EL (cell line): ENCODE measurements at regions not wholly inside any gene's neighbourhood (a gene's known extent, or its start where the extent isn't known, plus 50 kb on each side); places are given as distances from the start of the nearest gene placed in this dataset.

ENCODE experiments used
- DNase-seq: peaks from one replicate; pipeline ENCODE4 v3.0.0-alpha.2; 2016

GRCh38 chr6:210778-211374 lies 81.4 kb upstream of the DUSP22 start:
- DNase-seq: no peak

DNA sequence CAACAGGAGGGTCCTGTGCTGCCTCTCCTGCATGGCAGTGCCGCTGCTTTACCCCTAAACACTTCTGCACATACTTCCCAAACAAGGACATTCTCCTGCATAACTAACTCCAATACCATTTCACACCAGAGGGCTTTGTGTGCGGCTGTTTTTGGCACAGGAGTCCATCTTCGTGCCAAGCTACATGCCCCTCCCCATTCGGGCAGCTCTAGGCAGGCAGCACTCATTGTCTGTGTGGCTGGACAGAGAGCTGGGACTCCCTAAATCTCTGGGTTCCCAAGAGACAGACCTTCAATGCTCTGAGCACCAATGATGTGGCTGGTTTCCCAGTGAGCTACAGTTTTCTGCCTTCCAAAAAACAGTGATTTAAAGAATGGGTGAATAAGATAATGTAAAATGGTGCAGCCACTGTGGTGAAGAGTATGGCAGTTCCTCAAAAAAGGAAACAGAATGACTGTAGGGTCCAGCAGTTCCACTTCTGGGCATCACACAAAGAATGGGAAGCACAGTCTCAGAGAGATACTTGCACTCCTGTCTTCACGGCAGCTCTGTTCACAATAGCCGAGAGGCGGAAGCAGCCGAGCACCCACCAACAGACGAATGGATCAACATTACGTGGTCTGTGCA lies 80.3 kb upstream of the DUSP22 start:
- no peak for DNase-seq

- no peak for DNase-seq
Measured at GRCh38 chr6:213284-213683, 79.0 kb upstream of the DUSP22 start.

GRCh38 chr6:214428-214827 lies 77.9 kb upstream of the DUSP22 start:
- DNase-seq: no peak

DNA sequence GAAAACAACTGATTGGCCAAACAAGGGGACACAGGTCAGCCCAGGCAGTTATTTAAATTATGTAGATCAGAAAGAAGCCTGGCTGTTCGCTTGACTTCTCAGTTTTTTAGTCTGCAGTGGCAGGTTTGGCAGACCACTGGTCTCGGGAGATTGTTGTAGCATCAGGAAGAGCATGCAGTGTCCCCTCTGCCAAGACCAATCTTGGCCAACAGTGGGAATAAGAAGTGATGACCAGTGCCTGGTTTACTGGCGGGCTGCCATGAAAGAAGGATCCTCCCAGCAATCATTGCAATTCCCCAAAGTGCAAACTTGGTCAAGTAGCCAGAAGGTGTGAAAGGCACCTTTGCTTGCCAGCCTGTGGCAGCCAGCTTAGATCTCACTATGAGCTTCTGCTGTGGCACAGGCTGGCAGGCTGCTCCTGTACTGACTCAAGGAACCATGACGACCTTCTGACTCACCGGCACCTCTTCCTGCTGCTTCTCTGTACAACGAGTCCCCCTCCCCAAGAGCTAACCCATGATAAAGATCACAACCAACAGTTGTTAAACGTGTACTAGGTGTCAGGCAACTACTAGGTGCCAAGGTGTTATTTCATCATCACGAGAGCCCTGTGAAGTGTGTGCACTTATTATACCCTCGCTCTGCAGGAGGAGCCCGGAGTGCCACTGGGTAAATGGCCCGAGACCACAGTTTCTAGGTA lies 76.8 kb upstream of the DUSP22 start:
- DNase-seq: peak; percentile 33

- DNase-seq: no peak
Measured at GRCh38 chr6:217048-217659, 75.1 kb upstream of the DUSP22 start.

DNA sequence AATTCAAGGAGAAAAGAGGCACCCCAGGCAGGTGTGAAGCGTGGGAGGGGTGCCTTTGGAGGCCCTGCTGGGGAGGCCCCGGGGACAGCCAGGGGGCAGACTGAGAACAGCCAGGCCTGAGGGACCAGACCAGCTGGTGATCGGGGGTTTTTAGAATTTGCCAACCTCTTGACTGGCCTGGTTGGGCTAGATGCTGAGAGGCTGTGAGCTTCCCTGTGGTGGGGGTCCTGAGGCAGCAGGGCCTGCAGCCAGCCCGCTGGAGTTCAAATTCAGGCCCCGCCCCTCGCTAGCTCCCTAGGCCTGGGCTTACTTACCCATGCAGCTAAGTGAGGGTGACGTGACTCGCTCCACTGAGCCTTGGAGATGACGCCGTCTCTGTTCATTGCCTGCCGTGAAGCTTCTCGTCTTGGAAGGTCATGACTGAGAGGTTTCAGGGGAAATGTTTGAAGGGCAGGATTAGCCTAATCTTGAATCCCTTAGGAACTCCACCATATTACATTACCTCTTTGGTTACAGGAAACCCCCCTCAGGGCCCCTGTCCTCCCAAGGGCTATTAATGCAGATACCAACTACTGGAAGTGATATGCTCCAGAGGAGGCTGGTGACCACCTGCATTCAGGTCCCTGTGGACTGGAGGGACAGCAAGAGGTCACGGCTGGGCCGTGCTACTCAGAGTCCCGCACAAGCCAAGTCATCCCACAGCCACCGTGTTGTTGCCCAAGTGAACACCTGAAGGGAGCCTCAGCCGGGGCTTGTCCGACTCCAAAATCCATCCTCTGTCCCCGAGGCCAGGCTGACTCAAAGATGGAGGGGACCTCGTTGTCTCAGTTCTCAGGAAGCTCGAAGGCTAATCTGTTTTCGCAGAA lies 73.9 kb upstream of the DUSP22 start:
- DNase-seq: no peak

DNA sequence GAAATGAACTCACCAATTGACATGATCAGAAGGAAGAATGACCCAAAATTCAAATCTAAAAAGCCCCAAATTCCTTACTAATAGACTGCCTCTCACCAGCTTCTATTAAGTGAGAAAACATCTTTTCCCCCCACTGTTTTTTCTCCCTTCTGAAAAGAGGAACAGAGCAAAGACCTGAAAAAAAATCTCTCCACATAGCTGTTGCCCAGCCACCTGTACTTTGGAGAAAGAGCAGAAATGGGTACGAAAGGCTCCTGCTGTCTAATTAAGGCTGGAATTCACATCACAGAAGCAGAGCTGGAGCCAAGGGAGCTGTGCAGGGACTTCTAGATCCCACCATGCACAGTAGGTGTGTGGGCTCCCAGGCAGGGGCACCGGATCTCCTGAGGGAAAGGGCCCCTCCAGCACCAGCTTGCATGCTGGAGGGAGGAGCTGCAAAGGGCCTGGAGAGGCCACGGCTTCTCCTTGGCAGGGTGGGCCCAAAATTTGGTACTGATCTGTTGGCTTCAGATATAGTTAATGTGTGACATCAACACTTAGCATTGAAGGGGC lies 73.2 kb upstream of the DUSP22 start:
- no peak for DNase-seq

DNA sequence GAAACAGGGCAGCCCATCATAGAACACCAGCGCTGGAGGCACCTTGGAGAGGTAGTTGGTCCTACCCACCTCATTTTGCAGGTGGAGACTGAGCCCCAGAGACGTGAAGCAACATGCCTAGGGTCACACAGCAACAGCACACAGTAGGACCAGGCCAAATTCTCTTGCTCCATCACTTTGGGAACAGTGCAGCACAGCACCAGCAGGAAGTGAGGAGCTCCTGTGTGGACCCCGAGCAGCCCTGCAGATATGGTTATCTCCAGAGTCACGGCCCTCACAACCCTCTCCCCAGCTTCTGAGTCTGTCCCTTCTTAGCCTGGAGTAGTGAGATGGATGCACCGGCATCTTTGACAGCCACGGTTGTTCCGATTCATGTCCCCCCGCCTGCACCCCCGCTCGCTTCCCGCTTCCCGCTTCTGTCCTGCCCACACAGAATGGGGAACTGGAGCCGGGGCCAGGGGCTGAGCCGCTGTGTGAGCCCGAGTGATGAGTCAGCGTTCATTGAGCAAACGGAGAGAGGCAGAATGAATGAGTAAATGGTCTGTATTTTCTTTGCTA lies 72.6 kb upstream of the DUSP22 start:
- DNase-seq: peak; percentile 58

GRCh38 chr6:220312-220711 lies 72.0 kb upstream of the DUSP22 start:
- DNase-seq: no peak

GRCh38 chr6:220721-221475 lies 71.4 kb upstream of the DUSP22 start:
- peak; percentile 56 for DNase-seq

DNA sequence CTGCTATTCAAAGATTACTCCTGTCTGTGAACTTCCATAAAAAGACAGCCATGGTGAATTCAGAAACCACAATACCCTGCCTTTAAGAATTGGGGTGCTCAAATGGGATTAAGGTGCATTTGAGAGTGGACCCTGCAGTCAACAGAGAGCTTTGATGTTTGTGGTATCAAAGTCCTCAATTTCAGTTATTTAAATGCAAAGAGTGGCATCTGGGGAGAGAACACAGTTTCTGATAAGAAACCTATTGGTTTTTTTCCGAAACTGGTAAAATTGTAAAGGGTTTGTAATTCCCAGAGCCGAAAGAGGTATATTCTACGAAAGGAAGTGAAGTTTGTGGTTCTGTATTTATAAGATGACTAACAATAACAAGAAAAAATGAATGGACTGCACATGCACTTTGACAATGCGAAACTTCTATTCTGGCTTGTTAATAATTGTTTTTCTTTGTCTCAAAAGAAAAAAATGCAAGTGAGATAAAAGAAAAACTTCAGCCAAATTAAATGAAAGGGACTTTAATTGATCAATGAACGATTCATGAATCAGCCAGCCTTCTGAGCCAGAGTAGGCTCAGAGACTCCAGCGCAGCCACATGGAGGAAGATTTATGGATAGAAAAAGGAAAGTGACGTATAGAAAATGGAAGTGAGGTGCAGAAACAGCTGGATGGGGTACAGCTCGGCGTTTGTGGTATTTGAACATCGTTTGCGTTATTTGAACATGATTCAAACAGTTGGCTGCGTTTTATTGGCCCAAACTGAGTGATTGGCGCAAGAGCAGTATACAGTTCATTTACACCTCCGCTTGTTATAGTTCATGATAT lies 70.5 kb upstream of the DUSP22 start:
- peak; percentile 23 for DNase-seq

- DNase-seq: no peak
Measured at GRCh38 chr6:222468-222867, 69.8 kb upstream of the DUSP22 start.

- no peak for DNase-seq
Measured at GRCh38 chr6:223136-223535, 69.2 kb upstream of the DUSP22 start.

- DNase-seq: no peak
Measured at GRCh38 chr6:223763-224162, 68.5 kb upstream of the DUSP22 start.

- no peak for DNase-seq
Measured at GRCh38 chr6:224350-224749, 67.9 kb upstream of the DUSP22 start.

GRCh38 chr6:225121-225721 lies 67.1 kb upstream of the DUSP22 start:
- DNase-seq: no peak

GRCh38 chr6:225907-226306 lies 66.4 kb upstream of the DUSP22 start:
- DNase-seq: no peak

DNA sequence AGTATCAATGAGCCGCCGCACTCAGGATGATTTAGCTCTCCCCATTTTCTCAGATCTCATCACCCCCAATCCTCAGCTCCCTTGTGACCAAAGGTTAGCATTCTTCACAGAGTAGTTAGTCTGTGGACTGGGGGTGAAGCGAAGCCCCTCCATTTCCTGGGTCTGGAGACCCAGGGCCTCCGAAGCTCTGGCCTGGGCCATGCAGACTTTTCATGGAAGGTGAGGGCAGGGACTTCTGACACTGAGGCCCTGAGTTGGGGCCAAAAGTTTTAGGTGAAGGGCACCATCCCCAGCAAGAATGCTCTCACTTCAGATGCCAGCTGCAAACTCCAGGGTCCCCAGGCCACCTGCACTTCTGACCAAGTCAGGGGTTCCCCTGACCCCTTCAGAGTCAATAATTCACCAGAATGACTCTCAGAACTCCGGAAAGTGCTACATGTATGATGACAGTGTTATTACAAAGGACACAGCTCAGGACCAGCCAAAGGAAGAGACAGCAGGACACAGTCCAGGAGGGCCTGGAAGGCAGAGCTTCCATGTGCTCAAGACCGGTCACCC lies 65.7 kb upstream of the DUSP22 start:
- DNase-seq: no peak
